Ishikawa (cell line): ENCODE measurements at regions not wholly inside any gene's neighbourhood (a gene's known extent, or its start where the extent isn't known, plus 50 kb on each side); places are given as distances from the start of the nearest gene placed in this dataset.

Experiments used
- CEBPB ChIP-seq: IDR thresholded peaks from 2 replicates; pipeline ENCODE4 v1.6.1; 2012
- CREB1 ChIP-seq: IDR thresholded peaks from 2 replicates; pipeline ENCODE4 v1.6.1; 2012; ENCODE audit warnings: low read depth
- EGR1 ChIP-seq: IDR thresholded peaks from 2 replicates; pipeline ENCODE4 v1.6.1; 2012
- EP300 ChIP-seq: IDR thresholded peaks from 2 replicates; pipeline ENCODE4 v1.6.1; 2012; ENCODE audit warnings: borderline replicate concordance
- FOXM1 ChIP-seq: IDR thresholded peaks from 2 replicates; pipeline ENCODE4 v1.6.1; 2012; ENCODE audit warnings: low read depth, borderline replicate concordance
- NFIC ChIP-seq: IDR thresholded peaks from 2 replicates; pipeline ENCODE4 v1.6.1; 2012
- RAD21 ChIP-seq: IDR thresholded peaks from 2 replicates; pipeline ENCODE4 v1.6.1; 2012; ENCODE audit warnings: low read depth
- TAF1 ChIP-seq: IDR thresholded peaks from 2 replicates; pipeline ENCODE4 v1.6.1; 2012; ENCODE audit warnings: low read depth, mild to moderate bottlenecking
- TCF12 ChIP-seq: IDR thresholded peaks from 2 replicates; pipeline ENCODE4 v1.6.1; 2012; ENCODE audit warnings: low read depth
- TEAD4 ChIP-seq: IDR thresholded peaks from 2 replicates; pipeline ENCODE4 v1.6.1; 2012
- YY1 ChIP-seq: IDR thresholded peaks from 2 replicates; pipeline ENCODE4 v1.6.1; 2012; ENCODE audit warnings: low read depth
- ZBTB7A ChIP-seq: IDR thresholded peaks from 2 replicates; pipeline ENCODE4 v1.6.1; 2012; ENCODE audit warnings: low read depth
- TF ChIP-seq, protein P1 (sequence below): IDR thresholded peaks from 2 replicates; pipeline ENCODE4 v1.6.1; 2012
- TF ChIP-seq, protein P2 (sequence below): IDR thresholded peaks from 2 replicates; pipeline ENCODE4 v1.6.1; 2012
- TF ChIP-seq, protein P3 (sequence below): IDR thresholded peaks from 2 replicates; pipeline ENCODE4 v1.6.1; 2012; ENCODE audit warnings: low read depth, mild to moderate bottlenecking

DNA sequence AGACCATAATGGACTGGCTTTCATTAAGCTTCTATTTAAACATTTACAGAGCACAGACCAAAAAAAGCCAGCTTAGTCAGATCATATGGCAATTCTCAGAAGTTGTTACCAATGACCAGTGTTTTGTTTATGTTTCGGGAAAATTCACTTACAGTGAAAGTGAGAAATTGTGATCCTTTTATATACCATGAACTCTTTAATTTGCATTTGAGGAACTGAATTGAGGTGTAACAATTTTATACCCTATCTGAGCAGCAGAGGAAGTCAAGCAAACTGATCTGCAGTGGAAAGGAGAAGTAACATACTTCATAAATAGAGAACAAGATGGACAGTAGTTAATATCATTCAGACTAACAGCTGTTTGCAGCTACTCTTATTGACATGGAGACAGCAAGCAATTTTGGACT is 97.1 kb downstream of the TMA16 start:
- TF ChIP-seq, protein P1, sequence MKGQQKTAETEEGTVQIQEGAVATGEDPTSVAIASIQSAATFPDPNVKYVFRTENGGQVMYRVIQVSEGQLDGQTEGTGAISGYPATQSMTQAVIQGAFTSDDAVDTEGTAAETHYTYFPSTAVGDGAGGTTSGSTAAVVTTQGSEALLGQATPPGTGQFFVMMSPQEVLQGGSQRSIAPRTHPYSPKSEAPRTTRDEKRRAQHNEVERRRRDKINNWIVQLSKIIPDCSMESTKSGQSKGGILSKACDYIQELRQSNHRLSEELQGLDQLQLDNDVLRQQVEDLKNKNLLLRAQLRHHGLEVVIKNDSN, result no peak
- TF ChIP-seq, protein P2, sequence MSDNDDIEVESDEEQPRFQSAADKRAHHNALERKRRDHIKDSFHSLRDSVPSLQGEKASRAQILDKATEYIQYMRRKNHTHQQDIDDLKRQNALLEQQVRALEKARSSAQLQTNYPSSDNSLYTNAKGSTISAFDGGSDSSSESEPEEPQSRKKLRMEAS, result no peak
- TF ChIP-seq NFIC, result no peak
- TF ChIP-seq CREB1, result no peak
- TF ChIP-seq EGR1, result no peak
- TF ChIP-seq FOXM1, result no peak
- no peak for TF ChIP-seq TCF12
- no peak for TF ChIP-seq ZBTB7A
- TF ChIP-seq CEBPB, result no peak
- TF ChIP-seq EP300, result no peak
- TF ChIP-seq, protein P3, sequence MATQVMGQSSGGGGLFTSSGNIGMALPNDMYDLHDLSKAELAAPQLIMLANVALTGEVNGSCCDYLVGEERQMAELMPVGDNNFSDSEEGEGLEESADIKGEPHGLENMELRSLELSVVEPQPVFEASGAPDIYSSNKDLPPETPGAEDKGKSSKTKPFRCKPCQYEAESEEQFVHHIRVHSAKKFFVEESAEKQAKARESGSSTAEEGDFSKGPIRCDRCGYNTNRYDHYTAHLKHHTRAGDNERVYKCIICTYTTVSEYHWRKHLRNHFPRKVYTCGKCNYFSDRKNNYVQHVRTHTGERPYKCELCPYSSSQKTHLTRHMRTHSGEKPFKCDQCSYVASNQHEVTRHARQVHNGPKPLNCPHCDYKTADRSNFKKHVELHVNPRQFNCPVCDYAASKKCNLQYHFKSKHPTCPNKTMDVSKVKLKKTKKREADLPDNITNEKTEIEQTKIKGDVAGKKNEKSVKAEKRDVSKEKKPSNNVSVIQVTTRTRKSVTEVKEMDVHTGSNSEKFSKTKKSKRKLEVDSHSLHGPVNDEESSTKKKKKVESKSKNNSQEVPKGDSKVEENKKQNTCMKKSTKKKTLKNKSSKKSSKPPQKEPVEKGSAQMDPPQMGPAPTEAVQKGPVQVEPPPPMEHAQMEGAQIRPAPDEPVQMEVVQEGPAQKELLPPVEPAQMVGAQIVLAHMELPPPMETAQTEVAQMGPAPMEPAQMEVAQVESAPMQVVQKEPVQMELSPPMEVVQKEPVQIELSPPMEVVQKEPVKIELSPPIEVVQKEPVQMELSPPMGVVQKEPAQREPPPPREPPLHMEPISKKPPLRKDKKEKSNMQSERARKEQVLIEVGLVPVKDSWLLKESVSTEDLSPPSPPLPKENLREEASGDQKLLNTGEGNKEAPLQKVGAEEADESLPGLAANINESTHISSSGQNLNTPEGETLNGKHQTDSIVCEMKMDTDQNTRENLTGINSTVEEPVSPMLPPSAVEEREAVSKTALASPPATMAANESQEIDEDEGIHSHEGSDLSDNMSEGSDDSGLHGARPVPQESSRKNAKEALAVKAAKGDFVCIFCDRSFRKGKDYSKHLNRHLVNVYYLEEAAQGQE, result no peak
- TF ChIP-seq YY1, result no peak
- no peak for TF ChIP-seq TAF1
- no peak for TF ChIP-seq RAD21
- no peak for TF ChIP-seq TEAD4

DNA sequence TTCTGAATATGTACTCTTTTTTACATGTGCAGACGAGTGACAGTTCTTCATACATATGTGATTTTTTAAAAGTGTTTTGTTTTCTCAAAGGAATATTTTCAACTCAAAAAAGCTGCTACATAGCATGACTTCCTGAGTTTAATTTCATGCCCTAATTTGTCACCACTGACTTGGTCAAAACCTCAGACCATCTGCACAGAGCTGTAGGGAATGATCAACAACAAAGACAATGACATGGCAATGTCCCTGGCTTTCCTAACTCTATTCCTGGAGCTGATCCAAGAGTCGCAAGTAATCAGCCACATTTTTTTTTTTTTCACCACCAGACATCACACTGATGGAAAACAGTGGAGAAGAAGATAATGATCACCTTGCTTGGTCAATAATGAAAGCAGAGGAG is 97.7 kb downstream of the TMA16 start:
- TF ChIP-seq CEBPB, result no peak
- no peak for TF ChIP-seq TAF1
- TF ChIP-seq TEAD4, result no peak
- no peak for TF ChIP-seq RAD21
- TF ChIP-seq ZBTB7A, result no peak
- no peak for TF ChIP-seq FOXM1
- TF ChIP-seq EGR1, result no peak
- TF ChIP-seq CREB1, result no peak
- TF ChIP-seq, protein P3, result no peak

DNA sequence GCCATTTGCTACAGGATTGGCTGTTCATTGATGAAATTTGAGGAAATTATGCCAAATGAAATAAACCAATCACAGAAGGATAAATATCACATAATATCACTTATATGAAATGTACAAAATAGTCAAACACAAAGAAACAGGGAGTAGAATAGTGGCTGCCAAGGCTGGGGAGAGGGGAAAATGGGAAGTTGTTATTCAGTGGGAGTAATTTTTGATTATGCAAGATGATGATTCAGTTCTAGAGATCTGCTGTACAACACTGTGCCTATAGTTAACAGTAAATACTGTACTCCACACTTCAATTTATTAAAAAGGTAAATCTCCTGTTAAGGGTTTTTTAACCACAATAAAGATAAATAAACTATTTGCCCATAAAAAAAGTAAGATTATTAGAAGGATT is 101.1 kb downstream of the TMA16 start:
- TF ChIP-seq TAF1 (no peak), CREB1 (no peak), TCF12 (no peak)
- TF ChIP-seq, protein P2, result no peak

DNA sequence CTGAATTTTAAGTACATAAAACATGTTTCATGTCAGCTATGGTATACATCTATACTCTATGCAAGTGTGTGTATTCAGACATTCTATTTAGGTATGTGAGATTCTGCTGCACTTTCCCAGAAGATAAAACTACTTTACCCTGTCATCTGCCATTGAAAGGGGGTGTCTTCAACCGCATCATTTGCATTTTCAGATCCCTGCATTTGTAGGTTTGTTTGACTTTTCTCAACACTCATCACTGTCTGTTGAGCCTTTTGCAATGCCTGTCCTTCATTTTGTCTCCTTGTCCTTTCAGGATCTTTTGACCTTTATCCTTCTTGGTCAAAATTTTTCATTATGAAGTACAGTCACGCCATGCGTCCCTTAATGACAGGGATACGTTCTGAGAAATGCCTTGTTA is 103.5 kb downstream of the TMA16 start:
- TF ChIP-seq TCF12 (no peak), CREB1 (no peak), RAD21 (no peak), EGR1 (no peak), YY1 (no peak), TEAD4 (no peak), EP300 (no peak), FOXM1 (no peak), NFIC (no peak), ZBTB7A (no peak), TAF1 (no peak), CEBPB (no peak)
- TF ChIP-seq, protein P2, result no peak
- TF ChIP-seq, protein P1, result no peak
- TF ChIP-seq, protein P3, result no peak

DNA sequence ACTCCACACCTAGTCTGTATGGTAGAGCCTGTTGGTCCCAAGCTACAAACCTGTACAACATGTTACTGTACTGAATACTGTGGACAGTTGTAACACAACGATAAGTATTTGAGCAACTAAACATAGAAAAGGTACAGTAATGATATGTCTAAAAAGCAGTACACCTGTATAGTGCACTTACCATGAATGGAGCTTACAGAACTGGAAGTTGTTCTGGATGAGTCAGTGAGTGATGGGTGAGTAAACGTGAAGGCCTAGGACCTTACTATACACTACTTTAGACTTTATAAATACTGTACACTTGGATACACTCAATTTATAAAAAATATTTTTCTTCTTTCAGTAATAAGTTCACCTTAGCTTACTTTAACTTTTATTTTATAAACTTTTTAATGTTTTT is 104.0 kb downstream of the TMA16 start:
- TF ChIP-seq EGR1, result no peak
- no peak for TF ChIP-seq EP300
- TF ChIP-seq CEBPB, result no peak
- no peak for TF ChIP-seq ZBTB7A
- no peak for TF ChIP-seq CREB1
- TF ChIP-seq TAF1, result no peak
- no peak for TF ChIP-seq TEAD4
- no peak for TF ChIP-seq FOXM1
